GM12878 (cell line): ENCODE measurements at regions not wholly inside any gene's neighbourhood (a gene's known extent, or its start where the extent isn't known, plus 50 kb on each side); places are given as distances from the start of the nearest gene placed in this dataset.

Experiments
- ATAC-seq: fragments of 200-7000 bp; cut with Tn5 transposase; 3 replicates; pipeline ENCODE4 v1.9.1; 2020; ENCODE audit warnings: mild to moderate bottlenecking, moderate library complexity
- BruUV-seq: library from RNA; stranded (reverse); fragments of 400-500 nt; replicated peaks from 2 replicates; lab custom pipeline; 2021; lab: Mats Ljungman, UMichigan
- CTCF ChIA-PET: fragments of 300-600 bp; sonication (Branson Sonifier 250); formaldehyde crosslinking; extraction: SDS; loops from one replicate; lab custom pipeline; 2021; ENCODE audit warnings: inconsistent platforms; lab: Yijun Ruan, JAX
- POLR2A ChIA-PET: fragments of 350-600 bp; formaldehyde crosslinking; extraction: SDS; loops from one replicate; lab custom pipeline; 2021; ENCODE audit warnings: inconsistent platforms; lab: Charles Lee
- RAD21 ChIA-PET: fragments of 300-600 bp; sonication (Branson Sonifier 250); formaldehyde crosslinking; loops from one replicate; lab custom pipeline; 2023; ENCODE audit warnings: antibody characterized with exemption; ENCODE audit not compliant: unreplicated experiment; lab: Charles Lee
- SMC1A ChIA-PET: fragments of 300-600 bp; sonication (Branson Sonifier 250); formaldehyde crosslinking; loops from one replicate; lab custom pipeline; 2023; ENCODE audit not compliant: unreplicated experiment, uncharacterized antibody; lab: Charles Lee
- DNase-seq: peaks from one replicate; pipeline ENCODE4 v3.0.0-alpha.2; 2011; ENCODE audit warnings: low read depth, low spot score
- FAIRE-seq: peaks from 3 replicates; lab custom pipeline; 2011; peaks lifted over from hg19 to GRCh38; lab: Jason Lieb, UNC
- H2AFZ ChIP-seq: 2 replicates; pipeline ENCODE4 v1.6.0; 2011; ENCODE audit warnings: low read depth, low read length, control low read depth; ENCODE audit not compliant: control insufficient read depth
- H3K27ac ChIP-seq: 2 replicates; pipeline ENCODE4 v1.5.1; 2011; ENCODE audit warnings: control low read depth; ENCODE audit not compliant: control insufficient read depth, insufficient read depth
- H3K27me3 ChIP-seq, 2 experiments: replicated peaks in 1 of 2; 2 replicates each; pipeline versions ENCODE4 v1.6.0 to v1.6.1; 2011; ENCODE audit warnings: low read length in 1 of 2; ENCODE audit not compliant: control insufficient read depth in 2 of 2, insufficient read depth in 2 of 2
- H3K36me3 ChIP-seq, 2 experiments: 2 replicates each; pipeline ENCODE4 v1.5.1; 2011; ENCODE audit warnings: low read length in 1 of 2; ENCODE audit not compliant: control insufficient read depth in 2 of 2, insufficient read depth in 2 of 2
- H3K4me1 ChIP-seq: 2 replicates; pipeline ENCODE4 v1.6.1; 2011; ENCODE audit warnings: mild to moderate bottlenecking, low read length, moderate library complexity, mixed read lengths; ENCODE audit not compliant: control insufficient read depth, insufficient read depth
- H3K4me2 ChIP-seq: 2 replicates; pipeline ENCODE4 v1.6.0; 2011; ENCODE audit warnings: control low read depth; ENCODE audit not compliant: control insufficient read depth, insufficient read depth
- H3K4me3 ChIP-seq: fragments of 200-600 bp; sonication (generic); 2 replicates; pipeline ENCODE4 v1.5.1; 2016
- H3K79me2 ChIP-seq: 2 replicates; pipeline ENCODE4 v1.6.0; 2011; ENCODE audit warnings: low read length; ENCODE audit not compliant: control insufficient read depth, insufficient read depth
- H3K9ac ChIP-seq: 2 replicates; pipeline ENCODE4 v1.8.0; 2011; ENCODE audit warnings: low read length, control low read depth, mixed read lengths; ENCODE audit not compliant: control insufficient read depth, insufficient read depth
- H3K9me3 ChIP-seq: replicated peaks from 3 replicates; pipeline ENCODE4 v1.5.1; 2011; ENCODE audit warnings: mild to moderate bottlenecking, low read length; ENCODE audit not compliant: control insufficient read depth, insufficient read depth
- H4K20me1 ChIP-seq: 2 replicates; pipeline ENCODE4 v1.6.0; 2011; ENCODE audit not compliant: control insufficient read depth, insufficient read depth
- BCL11A ChIP-seq: IDR thresholded peaks from 2 replicates; pipeline ENCODE4 v1.6.1; 2011; ENCODE audit warnings: low read depth, low read length
- CEBPZ ChIP-seq: fragments of 150-350 bp; IDR thresholded peaks from 2 replicates; pipeline ENCODE4 v1.6.1; 2016; ENCODE audit warnings: low read depth, low read length
- EED ChIP-seq: sonication (generic); IDR thresholded peaks from 2 replicates; pipeline ENCODE4 v1.6.1; 2016; ENCODE audit warnings: antibody characterized with exemption, low read depth
- FOXM1 ChIP-seq: IDR thresholded peaks from 2 replicates; pipeline ENCODE4 v1.6.1; 2012; ENCODE audit warnings: low read depth, mild to moderate bottlenecking, inconsistent platforms, low read length, moderate library complexity
- HDAC2 ChIP-seq: fragments of 200-600 bp; sonication (generic); IDR thresholded peaks from 2 replicates; pipeline ENCODE4 v1.6.1; 2017
- IKZF2 ChIP-seq, 2 experiments: fragments of 450-650 bp; IDR thresholded peaks; 2 replicates each; pipeline ENCODE4 v1.6.1; 2017; ENCODE audit warnings: mild to moderate bottlenecking in 2 of 2, moderate library complexity in 2 of 2
- IRF4 ChIP-seq: IDR thresholded peaks from 2 replicates; pipeline ENCODE4 v1.6.1; 2011; ENCODE audit warnings: low read depth, low read length
- MEF2A ChIP-seq: IDR thresholded peaks from 2 replicates; pipeline ENCODE4 v1.6.1; 2011; ENCODE audit warnings: low read depth, mild to moderate bottlenecking, low read length, moderate library complexity; ENCODE audit not compliant: insufficient read depth
- NR2C1 ChIP-seq: fragments of 450-650 bp; IDR thresholded peaks from 2 replicates; pipeline ENCODE4 v1.6.1; 2017; ENCODE audit warnings: antibody characterized with exemption, mild to moderate bottlenecking, moderate library complexity
- RB1 ChIP-seq: fragments of 450-650 bp; formaldehyde crosslinking; IDR thresholded peaks from 2 replicates; pipeline ENCODE4 v1.6.1; 2017; ENCODE audit warnings: mild to moderate bottlenecking, borderline replicate concordance
- STAT1 ChIP-seq: fragments of 450-650 bp; conservative IDR thresholded peaks from 2 replicates; pipeline ENCODE4 v1.6.1; 2014; ENCODE audit warnings: antibody characterized with exemption, mild to moderate bottlenecking
- ZBTB40 ChIP-seq: fragments of 450-650 bp; IDR thresholded peaks from 2 replicates; pipeline ENCODE4 v1.6.1; 2016; ENCODE audit warnings: mild to moderate bottlenecking, moderate library complexity, borderline replicate concordance
- in situ Hi-C: fragments of 300-500 bp; cut with MboI; formaldehyde crosslinking; loops from 9 replicates; pipeline ENCODE4 v1.14.3; 2018; ENCODE audit warnings: mixed read lengths
- intact Hi-C: fragments of 100-400 bp; cut with micrococcal nuclease; formaldehyde crosslinking; loops from one replicate; pipeline ENCODE4 v1.14.2; 2022; ENCODE audit not compliant: unreplicated experiment

DNA sequence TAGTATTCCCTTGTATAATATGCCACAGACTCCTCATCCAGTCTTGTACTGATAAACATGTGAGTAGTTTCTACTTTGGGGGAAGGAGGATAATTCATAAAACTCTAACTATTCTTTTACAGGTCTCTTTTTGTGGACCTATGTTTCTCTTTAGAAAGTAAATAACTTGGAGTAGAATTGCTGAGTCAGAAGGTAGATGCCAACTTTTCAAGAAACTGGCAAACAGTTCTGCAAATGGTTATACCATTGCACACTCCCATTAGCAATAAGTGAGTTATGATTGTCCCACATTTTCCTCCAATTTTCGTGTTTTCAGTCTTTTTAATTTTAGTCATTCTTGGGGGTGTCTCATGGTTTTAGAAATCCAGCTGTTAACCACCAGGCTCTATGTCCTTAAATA lies 477.2 kb upstream of the LRRTM4 start (continued):
- TF ChIP-seq CEBPZ (no peak), BCL11A (no peak), STAT1 (no peak), MEF2A (no peak)

- ChIA-PET SMC1A (no interaction called here), POLR2A (no interaction called here), CTCF (no interaction called here), RAD21 (no interaction called here)
- Histone ChIP-seq H3K27ac (no peak overlapping the region), H3K9ac (no peak overlapping the region), H3K79me2 (no peaks in the 10 kb centered on the region), H3K9me3 (no peaks in the 10 kb centered on the region), H3K4me1 (no peaks in the 10 kb centered on the region), H2AFZ (no peak overlapping the region), H4K20me1 (no peaks in the 10 kb centered on the region), H3K4me2 (no peak overlapping the region), H3K36me3 (no peaks in the 10 kb centered on the region), H3K4me3 (no peak overlapping the region), H3K27me3 (no peaks in the 10 kb centered on the region)
- FAIRE-seq = no peak
- intact Hi-C loops (no loop called here), in situ Hi-C loops (no loop called here)
- no peak for ATAC-seq
- DNase-seq = no peak
- no peak for TF ChIP-seq IRF4
- TF ChIP-seq HDAC2 = no peak
- TF ChIP-seq IKZF2 (IDR thresholded peaks at IDR 0.05) = no peak
- no peak for TF ChIP-seq ZBTB40
- TF ChIP-seq EED = no peak
- TF ChIP-seq RB1 = no peak
- TF ChIP-seq NR2C1 = no peak
- no peak for TF ChIP-seq FOXM1
- TF ChIP-seq, all 136 proteins: peak for 0
- BruUV-seq = no TSS peak
Observed at GRCh38 chr2:78009289-78009688, 487.1 kb upstream of the LRRTM4 start.
